Astrocyte (in vitro differentiated cells and primary cell): ENCODE measurements at regions not wholly inside any gene's neighbourhood (a gene's known extent, or its start where the extent isn't known, plus 50 kb on each side); places are given as distances from the start of the nearest gene placed in this dataset.

Experiments
- DNase-seq: peaks from one replicate; pipeline ENCODE4 v3.0.0-alpha.2; 2010; ENCODE audit warnings: low read depth
- FAIRE-seq: peaks from 2 replicates; lab custom pipeline; 2011; peaks lifted over from hg19 to GRCh38; lab: Jason Lieb, UNC
- H2AFZ ChIP-seq: 2 replicates; pipeline ENCODE4 v1.6.0; 2012; ENCODE audit warnings: low read depth, low read length, inconsistent platforms
- H3K27ac ChIP-seq: 2 replicates; pipeline ENCODE4 v1.5.1; 2011; ENCODE audit warnings: low read depth, low read length, inconsistent platforms
- H3K27me3 ChIP-seq: 2 replicates; pipeline ENCODE4 v1.6.0; 2011; ENCODE audit warnings: low read length, inconsistent platforms; ENCODE audit not compliant: insufficient read depth
- H3K36me3 ChIP-seq: 2 replicates; pipeline ENCODE4 v1.5.1; 2011; ENCODE audit warnings: low read length, inconsistent platforms; ENCODE audit not compliant: insufficient read depth
- H3K4me1 ChIP-seq: 2 replicates; pipeline ENCODE4 v1.5.1; 2011; ENCODE audit warnings: low read length, inconsistent platforms; ENCODE audit not compliant: insufficient read depth
- H3K4me2 ChIP-seq: 2 replicates; pipeline ENCODE4 v1.6.0; 2012; ENCODE audit warnings: low read length, inconsistent platforms
- H3K4me3 ChIP-seq: 2 replicates; pipeline ENCODE4 v1.5.1; 2011; ENCODE audit warnings: low read depth, mild to moderate bottlenecking, low read length, inconsistent platforms; ENCODE audit not compliant: insufficient read depth
- H3K79me2 ChIP-seq: 2 replicates; pipeline ENCODE4 v1.6.0; 2012; ENCODE audit warnings: mild to moderate bottlenecking, low read length, inconsistent platforms; ENCODE audit not compliant: insufficient read depth
- H3K9ac ChIP-seq: 2 replicates; pipeline ENCODE4 v1.6.0; 2012; ENCODE audit warnings: mild to moderate bottlenecking, low read length, inconsistent platforms
- H3K9me3 ChIP-seq: 2 replicates; pipeline ENCODE4 v1.5.1; 2012; ENCODE audit warnings: low read depth, mild to moderate bottlenecking, low read length, inconsistent platforms; ENCODE audit not compliant: insufficient read depth
- H4K20me1 ChIP-seq: 2 replicates; pipeline ENCODE4 v1.6.0; 2012; ENCODE audit warnings: low read length, inconsistent platforms; ENCODE audit not compliant: insufficient read depth
- H3K27ac Mint-ChIP-seq: one replicate; pipeline ENCODE4 v1.8.0; 2021; ENCODE audit warnings: mild to moderate bottlenecking, mixed read lengths; ENCODE audit not compliant: unreplicated experiment
- H3K27me3 Mint-ChIP-seq: one replicate; pipeline ENCODE4 v1.8.0; 2021; ENCODE audit warnings: low read depth, mixed read lengths; ENCODE audit not compliant: unreplicated experiment
- H3K36me3 Mint-ChIP-seq: one replicate; pipeline ENCODE4 v1.8.0; 2021; ENCODE audit warnings: low read depth, mixed read lengths; ENCODE audit not compliant: unreplicated experiment
- H3K4me1 Mint-ChIP-seq: one replicate; pipeline ENCODE4 v1.8.0; 2021; ENCODE audit warnings: low read depth, mixed read lengths; ENCODE audit not compliant: unreplicated experiment
- H3K4me3 Mint-ChIP-seq: one replicate; pipeline ENCODE4 v1.8.0; 2021; ENCODE audit warnings: mild to moderate bottlenecking, moderate library complexity, mixed read lengths; ENCODE audit not compliant: unreplicated experiment
- H3K9me3 Mint-ChIP-seq: one replicate; pipeline ENCODE4 v1.8.0; 2021; ENCODE audit warnings: mild to moderate bottlenecking, mixed read lengths; ENCODE audit not compliant: unreplicated experiment
- EZH2 ChIP-seq: IDR thresholded peaks from 2 replicates; pipeline ENCODE4 v1.6.1; 2012; ENCODE audit warnings: mild to moderate bottlenecking, low read length, inconsistent platforms; ENCODE audit not compliant: insufficient read depth
- TF ChIP-seq, protein P1 (sequence below): IDR thresholded peaks from 2 replicates; pipeline ENCODE4 v1.5.1; 2011; ENCODE audit warnings: low read depth, mild to moderate bottlenecking, inconsistent platforms, low read length, moderate library complexity; ENCODE audit not compliant: insufficient read depth

GRCh38 chr2:238668426-238668825 is 179.5 kb upstream of the TWIST2 start:
- no peak for DNase-seq
- H3K27me3 Mint-ChIP-seq: peaks cover 7% of the 10 kb centered on the region

GRCh38 chr2:238669046-238669445 is 178.8 kb upstream of the TWIST2 start:
- H3K27ac ChIP-seq: no peak overlapping the region
- FAIRE-seq: no peak
- no peak overlapping the region for H3K9ac ChIP-seq
- no peak overlapping the region for H2AFZ ChIP-seq
- no peaks in the 10 kb centered on the region for H3K79me2 ChIP-seq
- Mint-ChIP-seq H3K27ac (no peak overlapping the region), H3K4me3 (no peak overlapping the region), H3K4me1 (no peaks in the 10 kb centered on the region), H3K9me3 (no peaks in the 10 kb centered on the region), H3K27me3 (peaks cover 7% of the 10 kb centered on the region), H3K36me3 (no peaks in the 10 kb centered on the region)
- no peak for DNase-seq
- H4K20me1 ChIP-seq: no peaks in the 10 kb centered on the region
- peaks cover 4% of the 10 kb centered on the region for H3K9me3 ChIP-seq
- H3K4me3 ChIP-seq: no peak overlapping the region
- TF ChIP-seq, protein P1, sequence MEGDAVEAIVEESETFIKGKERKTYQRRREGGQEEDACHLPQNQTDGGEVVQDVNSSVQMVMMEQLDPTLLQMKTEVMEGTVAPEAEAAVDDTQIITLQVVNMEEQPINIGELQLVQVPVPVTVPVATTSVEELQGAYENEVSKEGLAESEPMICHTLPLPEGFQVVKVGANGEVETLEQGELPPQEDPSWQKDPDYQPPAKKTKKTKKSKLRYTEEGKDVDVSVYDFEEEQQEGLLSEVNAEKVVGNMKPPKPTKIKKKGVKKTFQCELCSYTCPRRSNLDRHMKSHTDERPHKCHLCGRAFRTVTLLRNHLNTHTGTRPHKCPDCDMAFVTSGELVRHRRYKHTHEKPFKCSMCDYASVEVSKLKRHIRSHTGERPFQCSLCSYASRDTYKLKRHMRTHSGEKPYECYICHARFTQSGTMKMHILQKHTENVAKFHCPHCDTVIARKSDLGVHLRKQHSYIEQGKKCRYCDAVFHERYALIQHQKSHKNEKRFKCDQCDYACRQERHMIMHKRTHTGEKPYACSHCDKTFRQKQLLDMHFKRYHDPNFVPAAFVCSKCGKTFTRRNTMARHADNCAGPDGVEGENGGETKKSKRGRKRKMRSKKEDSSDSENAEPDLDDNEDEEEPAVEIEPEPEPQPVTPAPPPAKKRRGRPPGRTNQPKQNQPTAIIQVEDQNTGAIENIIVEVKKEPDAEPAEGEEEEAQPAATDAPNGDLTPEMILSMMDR: no peak
- TF ChIP-seq EZH2: no peak
- H3K27me3 ChIP-seq: no peaks in the 10 kb centered on the region
- no peaks in the 10 kb centered on the region for H3K36me3 ChIP-seq
- H3K4me1 ChIP-seq: no peaks in the 10 kb centered on the region
- H3K4me2 ChIP-seq: no peak overlapping the region

More at GRCh38 chr2:238668426-238668825, 179.5 kb upstream of the TWIST2 start:
- H3K27ac ChIP-seq: no peak overlapping the region
- H3K4me3 ChIP-seq: no peak overlapping the region
- H3K9me3 ChIP-seq: peaks cover 4% of the 10 kb centered on the region
- no peak for FAIRE-seq
- H4K20me1 ChIP-seq: no peaks in the 10 kb centered on the region
- H3K36me3 Mint-ChIP-seq: no peaks in the 10 kb centered on the region
- H3K27me3 ChIP-seq: no peaks in the 10 kb centered on the region
- no peak overlapping the region for H3K4me2 ChIP-seq
- H2AFZ ChIP-seq: no peak overlapping the region
- H3K36me3 ChIP-seq: no peaks in the 10 kb centered on the region
- no peak overlapping the region for H3K9ac ChIP-seq
- no peaks in the 10 kb centered on the region for H3K4me1 ChIP-seq
- no peaks in the 10 kb centered on the region for H3K79me2 ChIP-seq
- H3K4me1 Mint-ChIP-seq: no peaks in the 10 kb centered on the region
- H3K27ac Mint-ChIP-seq: no peak overlapping the region
- H3K9me3 Mint-ChIP-seq: no peaks in the 10 kb centered on the region
- no peak overlapping the region for H3K4me3 Mint-ChIP-seq
- TF ChIP-seq, protein P1: no peak
- TF ChIP-seq EZH2: no peak

- H3K27ac Mint-ChIP-seq: no peak overlapping the region
- Histone ChIP-seq H2AFZ (no peak overlapping the region), H3K4me2 (no peak overlapping the region), H3K4me3 (no peak overlapping the region), H3K9me3 (peaks cover 4% of the 10 kb centered on the region), H3K27ac (no peak overlapping the region), H3K9ac (no peak overlapping the region), H4K20me1 (no peaks in the 10 kb centered on the region), H3K4me1 (no peaks in the 10 kb centered on the region), H3K27me3 (no peaks in the 10 kb centered on the region), H3K36me3 (no peaks in the 10 kb centered on the region), H3K79me2 (no peaks in the 10 kb centered on the region)
- H3K4me3 Mint-ChIP-seq: no peak overlapping the region
- H3K36me3 Mint-ChIP-seq: no peaks in the 10 kb centered on the region
- no peak for TF ChIP-seq EZH2
- TF ChIP-seq, protein P1: no peak
- H3K9me3 Mint-ChIP-seq: no peaks in the 10 kb centered on the region
- no peaks in the 10 kb centered on the region for H3K4me1 Mint-ChIP-seq
- H3K27me3 Mint-ChIP-seq: peaks cover 7% of the 10 kb centered on the region
- DNase-seq (no peak), FAIRE-seq (no peak)
These were observed 178.3 kb upstream of the TWIST2 start for GRCh38 chr2:238669581-238670080.
